Activated CD4-positive, alpha-beta T cell treated with anti-CD3 and anti-CD28 coated beads, Interleukin-2, Interleukin-6, amounts not matched to agents 100 ng/mL and 50 ng/mL, durations not matched to agents 16 hours and 8 hours (primary cell): ENCODE measurements at regions not wholly inside any gene's neighbourhood (a gene's known extent, or its start where the extent isn't known, plus 50 kb on each side); places are given as distances from the start of the nearest gene placed in this dataset.
"Not testable (repeated sequence)": the region's sequence is repeated elsewhere in the genome, so short reads cannot be mapped to it uniquely, and the experiment has no call there.

ENCODE experiments used
- DNase-seq: peaks from one replicate; pipeline ENCODE4 v3.0.0-alpha.2; 2020

- no peak for DNase-seq
These were observed 1310.2 kb downstream of the SI start for GRCh38 chr3:163768048-163768447.

GRCh38 chr3:163766112-163766511 is 1312.2 kb downstream of the SI start:
- no peak for DNase-seq

GRCh38 chr3:163753033-163753432 is 1325.3 kb downstream of the SI start:
- DNase-seq, result no peak

GRCh38 chr3:163745204-163745603 is 1333.1 kb downstream of the SI start:
- no peak for DNase-seq

- DNase-seq, result no peak
These were observed 1342.9 kb downstream of the SI start for GRCh38 chr3:163735394-163735793.

GRCh38 chr3:163730684-163731083 is 1347.6 kb downstream of the SI start:
- no peak for DNase-seq

GRCh38 chr3:163726125-163726524 is 1352.2 kb downstream of the SI start:
- no peak for DNase-seq

GRCh38 chr3:163722405-163722804 is 1355.9 kb downstream of the SI start:
- DNase-seq, result no peak

- no peak for DNase-seq
These were observed 1356.7 kb downstream of the SI start for GRCh38 chr3:163721596-163721995.

GRCh38 chr3:163717377-163717776 is 1360.9 kb downstream of the SI start:
- DNase-seq, result no peak

GRCh38 chr3:163708428-163708827 is 1369.9 kb downstream of the SI start:
- DNase-seq, result no peak

GRCh38 chr3:163707659-163708058 is 1370.6 kb downstream of the SI start:
- DNase-seq, result no peak

GRCh38 chr3:163698221-163698620 is 1380.1 kb downstream of the SI start:
- DNase-seq, result not testable (repeated sequence)

- DNase-seq, result no peak
These were observed 1385.8 kb downstream of the SI start for GRCh38 chr3:163692494-163692893.

GRCh38 chr3:163684651-163685050 is 1393.6 kb downstream of the SI start:
- DNase-seq, result no peak

GRCh38 chr3:163672954-163673353 is 1405.3 kb downstream of the SI start:
- DNase-seq, result no peak

- no peak for DNase-seq
These were observed 1407.1 kb downstream of the SI start for GRCh38 chr3:163671201-163671600.

- no peak for DNase-seq
These were observed 1413.8 kb downstream of the SI start for GRCh38 chr3:163664466-163664865.

- DNase-seq, result no peak
These were observed 1421.2 kb downstream of the SI start for GRCh38 chr3:163657088-163657487.

GRCh38 chr3:163655021-163655420 is 1423.3 kb downstream of the SI start:
- no peak for DNase-seq

- DNase-seq, result no peak
These were observed 1434.1 kb downstream of the SI start for GRCh38 chr3:163644172-163644571.

- no peak for DNase-seq
These were observed 1445.6 kb downstream of the SI start for GRCh38 chr3:163632722-163633121.

GRCh38 chr3:163626753-163627152 is 1451.5 kb downstream of the SI start:
- DNase-seq, result no peak

- DNase-seq, result no peak
These were observed 1455.9 kb downstream of the SI start for GRCh38 chr3:163622384-163622783.

- DNase-seq, result no peak
These were observed 1463.4 kb downstream of the SI start for GRCh38 chr3:163614886-163615285.

GRCh38 chr3:163605915-163606314 is 1472.4 kb downstream of the SI start:
- DNase-seq, result no peak
